ENCODE measurements at regions not wholly inside any gene's neighbourhood (a gene's known extent, or its start where the extent isn't known, plus 50 kb on each side); places are given as distances from the start of the nearest gene placed in this dataset.
"Not testable (repeated sequence)": the region's sequence is repeated elsewhere in the genome, so short reads cannot be mapped to it uniquely, and the experiment has no call there.

- no peak for DNase-seq (ENCODE audit: insufficient read length, low spot score)
- TF ChIP-seq PAX5 (IDR thresholded peaks at IDR 0.05; ENCODE audit: insufficient read depth, low read length, severe bottlenecking) (no peak), POLR2A (IDR thresholded peaks at IDR 0.05; ENCODE audit: low read depth, low read length) (no peak), POLR2AphosphoS5 (IDR thresholded peaks at IDR 0.05; ENCODE audit: low read depth, low read length) (no peak), TAF1 (IDR thresholded peaks at IDR 0.05; ENCODE audit: low read depth, low read length) (no peak), SPI1 (IDR thresholded peaks at IDR 0.05; ENCODE audit: low read depth, low read length) (no peak), POU2F2 (IDR thresholded peaks at IDR 0.05; ENCODE audit: low read depth, low read length) (no peak)
- FAIRE-seq = no peak
These were observed 103.9 kb upstream of the XIRP2 start for GRCh38 chr2:166784296-166784946.

GRCh38 chr2:166775176-166775575 is 113.1 kb upstream of the XIRP2 start:
- no peak for FAIRE-seq
- DNase-seq (ENCODE audit: insufficient read length, low spot score) = no peak
- TF ChIP-seq POU2F2 (IDR thresholded peaks at IDR 0.05; ENCODE audit: low read depth, low read length) = no peak
- TF ChIP-seq POLR2AphosphoS5 (IDR thresholded peaks at IDR 0.05; ENCODE audit: low read depth, low read length) = no peak
- TF ChIP-seq POLR2A (IDR thresholded peaks at IDR 0.05; ENCODE audit: low read depth, low read length) = no peak
- TF ChIP-seq SPI1 (IDR thresholded peaks at IDR 0.05; ENCODE audit: low read depth, low read length) = no peak
- TF ChIP-seq PAX5 (IDR thresholded peaks at IDR 0.05; ENCODE audit: insufficient read depth, low read length, severe bottlenecking) = no peak
- TF ChIP-seq TAF1 (IDR thresholded peaks at IDR 0.05; ENCODE audit: low read depth, low read length) = no peak

- TF ChIP-seq POU2F2 (IDR thresholded peaks at IDR 0.05; ENCODE audit: low read depth, low read length) (no peak), POLR2AphosphoS5 (IDR thresholded peaks at IDR 0.05; ENCODE audit: low read depth, low read length) (no peak), POLR2A (IDR thresholded peaks at IDR 0.05; ENCODE audit: low read depth, low read length) (no peak), SPI1 (IDR thresholded peaks at IDR 0.05; ENCODE audit: low read depth, low read length) (no peak)
- no peak for FAIRE-seq
These were observed 114.9 kb upstream of the XIRP2 start for GRCh38 chr2:166773308-166773949.

GRCh38 chr2:166768393-166769123 is 119.7 kb upstream of the XIRP2 start:
- no peak for TF ChIP-seq POLR2AphosphoS5 (IDR thresholded peaks at IDR 0.05; ENCODE audit: low read depth, low read length)
- TF ChIP-seq TAF1 (IDR thresholded peaks at IDR 0.05; ENCODE audit: low read depth, low read length) = no peak
- no peak for TF ChIP-seq POLR2A (IDR thresholded peaks at IDR 0.05; ENCODE audit: low read depth, low read length)
- no peak for TF ChIP-seq POU2F2 (IDR thresholded peaks at IDR 0.05; ENCODE audit: low read depth, low read length)
- TF ChIP-seq SPI1 (IDR thresholded peaks at IDR 0.05; ENCODE audit: low read depth, low read length) = no peak
- TF ChIP-seq PAX5 (IDR thresholded peaks at IDR 0.05; ENCODE audit: insufficient read depth, low read length, severe bottlenecking) = no peak
- FAIRE-seq (no peak), DNase-seq (ENCODE audit: insufficient read length, low spot score) (no peak)

More at GRCh38 chr2:166773308-166773949, 114.9 kb upstream of the XIRP2 start:
- no peak for DNase-seq (ENCODE audit: insufficient read length, low spot score)

- not testable (repeated sequence) for DNase-seq (ENCODE audit: insufficient read length, low spot score); FAIRE-seq
These were observed 121.4 kb upstream of the XIRP2 start for GRCh38 chr2:166766769-166767322.

GRCh38 chr2:166766220-166766619 is 122.1 kb upstream of the XIRP2 start:
- FAIRE-seq (no peak), DNase-seq (ENCODE audit: insufficient read length, low spot score) (no peak)
- no peak for TF ChIP-seq PAX5 (IDR thresholded peaks at IDR 0.05; ENCODE audit: insufficient read depth, low read length, severe bottlenecking)
- no peak for TF ChIP-seq POU2F2 (IDR thresholded peaks at IDR 0.05; ENCODE audit: low read depth, low read length)
- no peak for TF ChIP-seq POLR2A (IDR thresholded peaks at IDR 0.05; ENCODE audit: low read depth, low read length)
- no peak for TF ChIP-seq SPI1 (IDR thresholded peaks at IDR 0.05; ENCODE audit: low read depth, low read length)
- TF ChIP-seq POLR2AphosphoS5 (IDR thresholded peaks at IDR 0.05; ENCODE audit: low read depth, low read length) = no peak
- TF ChIP-seq TAF1 (IDR thresholded peaks at IDR 0.05; ENCODE audit: low read depth, low read length) = no peak

- DNase-seq (ENCODE audit: insufficient read length, low spot score) (no peak), FAIRE-seq (no peak)
- TF ChIP-seq POLR2A (IDR thresholded peaks at IDR 0.05; ENCODE audit: low read depth, low read length) (no peak), POU2F2 (IDR thresholded peaks at IDR 0.05; ENCODE audit: low read depth, low read length) (no peak), PAX5 (IDR thresholded peaks at IDR 0.05; ENCODE audit: insufficient read depth, low read length, severe bottlenecking) (no peak), POLR2AphosphoS5 (IDR thresholded peaks at IDR 0.05; ENCODE audit: low read depth, low read length) (no peak), SPI1 (IDR thresholded peaks at IDR 0.05; ENCODE audit: low read depth, low read length) (no peak), TAF1 (IDR thresholded peaks at IDR 0.05; ENCODE audit: low read depth, low read length) (no peak)
These were observed 123.1 kb upstream of the XIRP2 start for GRCh38 chr2:166765141-166765540.

GRCh38 chr2:166764702-166765101 is 123.6 kb upstream of the XIRP2 start:
- DNase-seq (ENCODE audit: insufficient read length, low spot score) = no peak
- no peak for FAIRE-seq
- TF ChIP-seq TAF1 (IDR thresholded peaks at IDR 0.05; ENCODE audit: low read depth, low read length) (no peak), POLR2A (IDR thresholded peaks at IDR 0.05; ENCODE audit: low read depth, low read length) (no peak), POU2F2 (IDR thresholded peaks at IDR 0.05; ENCODE audit: low read depth, low read length) (no peak), PAX5 (IDR thresholded peaks at IDR 0.05; ENCODE audit: insufficient read depth, low read length, severe bottlenecking) (no peak), POLR2AphosphoS5 (IDR thresholded peaks at IDR 0.05; ENCODE audit: low read depth, low read length) (no peak), SPI1 (IDR thresholded peaks at IDR 0.05; ENCODE audit: low read depth, low read length) (no peak)

GRCh38 chr2:166764216-166764615 is 124.1 kb upstream of the XIRP2 start:
- DNase-seq (ENCODE audit: insufficient read length, low spot score) (no peak), FAIRE-seq (no peak)
- TF ChIP-seq POLR2AphosphoS5 (IDR thresholded peaks at IDR 0.05; ENCODE audit: low read depth, low read length) (no peak), POLR2A (IDR thresholded peaks at IDR 0.05; ENCODE audit: low read depth, low read length) (no peak), TAF1 (IDR thresholded peaks at IDR 0.05; ENCODE audit: low read depth, low read length) (no peak), PAX5 (IDR thresholded peaks at IDR 0.05; ENCODE audit: insufficient read depth, low read length, severe bottlenecking) (no peak), SPI1 (IDR thresholded peaks at IDR 0.05; ENCODE audit: low read depth, low read length) (no peak), POU2F2 (IDR thresholded peaks at IDR 0.05; ENCODE audit: low read depth, low read length) (no peak)

Measured in GM12891 (cell line).